IPS-18a (cell line): ENCODE measurements at regions not wholly inside any gene's neighbourhood (a gene's known extent, or its start where the extent isn't known, plus 50 kb on each side); places are given as distances from the start of the nearest gene placed in this dataset.
"Not testable (repeated sequence)": the region's sequence is repeated elsewhere in the genome, so short reads cannot be mapped to it uniquely, and the experiment has no call there.

Experiments used
- H3K27ac ChIP-seq: one replicate; pipeline ENCODE4 v1.5.1; 2013; ENCODE audit warnings: low read length
- H3K27me3 ChIP-seq: one replicate; pipeline ENCODE4 v1.6.1; 2013; ENCODE audit warnings: mild to moderate bottlenecking, low read length; ENCODE audit not compliant: control insufficient read depth, insufficient read depth
- H3K36me3 ChIP-seq: one replicate; pipeline ENCODE4 v1.6.1; 2013; ENCODE audit warnings: low read depth, low read length; ENCODE audit not compliant: control insufficient read depth
- H3K4me1 ChIP-seq: one replicate; pipeline ENCODE4 v1.6.1; 2013; ENCODE audit warnings: low read depth, low read length; ENCODE audit not compliant: control insufficient read depth
- H3K4me3 ChIP-seq: one replicate; pipeline ENCODE4 v1.5.1; 2013; ENCODE audit warnings: low read length
- H3K9ac ChIP-seq: one replicate; pipeline ENCODE4 v1.6.1; 2013; ENCODE audit warnings: mild to moderate bottlenecking, low read length, moderate library complexity
- H3K9me3 ChIP-seq: one replicate; pipeline ENCODE4 v1.6.1; 2013; ENCODE audit warnings: low read depth, low read length; ENCODE audit not compliant: control insufficient read depth

GRCh38 chr21:9943639-9944038, 577.7 kb upstream of the TPTE start:
- not testable (repeated sequence) for H3K36me3 ChIP-seq, H3K27me3 ChIP-seq, H3K4me1 ChIP-seq, H3K27ac ChIP-seq, H3K9ac ChIP-seq, H3K4me3 ChIP-seq
- peaks cover 74% of the 10 kb centered on the region for H3K9me3 ChIP-seq

DNA sequence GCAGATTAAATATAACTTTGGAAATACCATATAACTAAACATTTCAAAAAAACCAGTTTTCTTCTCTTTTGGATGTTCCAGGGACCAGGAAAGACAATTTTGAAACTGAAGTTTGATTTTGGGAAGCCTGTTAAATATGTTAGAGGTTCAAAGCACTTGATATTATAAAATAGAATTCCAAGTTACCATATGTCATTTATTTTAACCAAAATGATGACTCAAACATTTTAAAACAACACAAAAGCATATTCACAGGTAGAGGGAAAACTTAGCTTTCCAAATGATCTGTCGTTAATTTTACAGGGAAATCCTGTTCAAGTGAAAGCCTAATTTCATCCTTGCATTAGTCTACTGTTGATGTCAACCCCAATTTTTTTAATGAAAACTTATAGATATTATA, 575.3 kb upstream of the TPTE start:
- not testable (repeated sequence) for H3K4me1 ChIP-seq, H3K27ac ChIP-seq, H3K9ac ChIP-seq, H3K27me3 ChIP-seq, H3K36me3 ChIP-seq, H3K4me3 ChIP-seq
- H3K9me3 ChIP-seq: peaks cover 83% of the 10 kb centered on the region

GRCh38 chr21:9949510-9950289, 571.7 kb upstream of the TPTE start:
- not testable (repeated sequence) for H3K4me3 ChIP-seq, H3K27me3 ChIP-seq, H3K9ac ChIP-seq, H3K4me1 ChIP-seq, H3K27ac ChIP-seq, H3K36me3 ChIP-seq
- peaks cover 65% of the 10 kb centered on the region for H3K9me3 ChIP-seq

DNA sequence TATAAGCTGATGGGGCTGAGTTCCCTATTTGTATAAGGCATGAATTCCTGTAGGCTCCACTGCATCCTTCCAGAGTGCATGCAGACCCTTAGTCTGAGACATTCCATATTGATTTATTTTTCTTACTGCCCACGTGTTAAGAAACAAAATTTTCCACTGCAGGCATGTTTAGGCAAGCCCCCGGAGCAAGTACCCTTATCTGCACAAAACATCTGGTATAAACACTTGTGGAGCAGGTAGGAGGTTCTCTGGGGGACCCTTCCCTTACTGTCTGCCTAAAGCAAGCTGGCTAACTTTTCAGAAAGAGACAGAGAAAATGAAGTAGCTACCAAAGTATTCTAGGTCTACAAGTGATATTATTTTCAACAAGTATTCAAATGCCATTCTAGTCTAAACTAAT, 571.0 kb upstream of the TPTE start:
- H3K27me3 ChIP-seq, H3K36me3 ChIP-seq, H3K9ac ChIP-seq, H3K4me3 ChIP-seq, H3K4me1 ChIP-seq, H3K27ac ChIP-seq: not testable (repeated sequence)
- H3K9me3 ChIP-seq: peaks cover 62% of the 10 kb centered on the region

- H3K27ac ChIP-seq, H3K27me3 ChIP-seq, H3K36me3 ChIP-seq, H3K4me1 ChIP-seq, H3K9ac ChIP-seq, H3K4me3 ChIP-seq: not testable (repeated sequence)
- H3K9me3 ChIP-seq: peaks cover 53% of the 10 kb centered on the region
Measured at GRCh38 chr21:9958791-9959190, 562.6 kb upstream of the TPTE start.

DNA sequence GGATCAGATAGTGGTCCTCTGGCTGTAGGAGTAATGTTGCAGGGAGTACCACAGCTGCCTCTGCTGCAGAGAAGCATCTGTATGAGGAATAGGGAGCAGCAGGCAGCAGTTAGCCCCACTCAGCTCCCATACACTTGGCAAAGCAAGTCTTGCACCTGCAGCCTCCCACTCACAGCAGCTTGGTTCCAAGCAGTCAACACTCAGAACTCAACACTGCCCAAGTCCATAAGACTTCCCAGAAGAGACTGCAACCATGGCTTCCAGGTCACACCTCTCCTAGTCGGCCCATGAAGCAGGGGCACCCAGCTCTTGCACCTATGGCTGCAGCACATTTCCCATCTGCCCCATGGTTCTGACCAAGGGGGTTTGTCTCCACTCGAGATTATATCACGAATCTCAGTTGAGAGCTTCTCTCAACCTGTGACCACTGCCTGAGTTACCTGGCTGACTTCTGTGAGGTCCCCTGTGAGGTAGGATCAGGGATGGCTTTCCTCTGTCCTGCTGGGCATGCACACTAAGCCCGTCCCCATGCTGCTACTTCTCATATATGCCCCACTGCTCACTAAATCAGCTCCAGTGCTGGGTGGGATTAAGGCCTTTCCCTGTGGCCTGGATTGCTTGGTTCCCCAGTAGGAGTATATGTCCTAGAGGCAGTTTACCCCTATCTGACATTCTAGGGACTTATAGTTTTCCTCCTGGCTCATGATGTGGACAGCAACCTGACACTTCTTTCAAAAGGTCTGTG, 562.0 kb upstream of the TPTE start:
- peaks cover 53% of the 10 kb centered on the region for H3K9me3 ChIP-seq
- H3K27me3 ChIP-seq, H3K9ac ChIP-seq, H3K36me3 ChIP-seq, H3K4me1 ChIP-seq, H3K4me3 ChIP-seq, H3K27ac ChIP-seq: not testable (repeated sequence)

- H3K9me3 ChIP-seq: peaks cover 39% of the 10 kb centered on the region
- not testable (repeated sequence) for H3K9ac ChIP-seq, H3K4me1 ChIP-seq, H3K4me3 ChIP-seq, H3K27ac ChIP-seq, H3K36me3 ChIP-seq, H3K27me3 ChIP-seq
Measured at GRCh38 chr21:9969399-9969798, 552.0 kb upstream of the TPTE start.

DNA sequence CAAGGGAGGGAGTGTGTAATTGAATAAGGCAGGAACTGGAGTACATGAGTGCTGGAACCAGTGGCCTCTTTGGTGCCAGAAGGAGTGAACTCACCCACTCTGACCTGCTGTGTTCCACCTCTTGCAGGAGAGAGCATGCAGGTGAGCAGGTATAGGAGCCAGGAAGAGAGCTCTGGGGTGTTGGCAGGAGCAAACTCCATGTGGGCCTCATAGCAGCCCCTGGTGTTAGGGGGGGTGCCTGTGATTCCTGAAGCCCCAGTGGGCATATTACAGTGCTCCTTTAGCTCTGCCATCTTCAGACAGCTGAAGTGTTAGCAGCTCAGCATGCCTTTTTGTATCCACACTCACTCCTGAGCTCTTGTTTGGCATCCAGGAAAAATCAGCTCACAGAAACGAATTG, 549.4 kb upstream of the TPTE start:
- H3K4me1 ChIP-seq, H3K4me3 ChIP-seq, H3K9ac ChIP-seq, H3K27ac ChIP-seq, H3K27me3 ChIP-seq, H3K36me3 ChIP-seq: not testable (repeated sequence)
- peaks cover 30% of the 10 kb centered on the region for H3K9me3 ChIP-seq

DNA sequence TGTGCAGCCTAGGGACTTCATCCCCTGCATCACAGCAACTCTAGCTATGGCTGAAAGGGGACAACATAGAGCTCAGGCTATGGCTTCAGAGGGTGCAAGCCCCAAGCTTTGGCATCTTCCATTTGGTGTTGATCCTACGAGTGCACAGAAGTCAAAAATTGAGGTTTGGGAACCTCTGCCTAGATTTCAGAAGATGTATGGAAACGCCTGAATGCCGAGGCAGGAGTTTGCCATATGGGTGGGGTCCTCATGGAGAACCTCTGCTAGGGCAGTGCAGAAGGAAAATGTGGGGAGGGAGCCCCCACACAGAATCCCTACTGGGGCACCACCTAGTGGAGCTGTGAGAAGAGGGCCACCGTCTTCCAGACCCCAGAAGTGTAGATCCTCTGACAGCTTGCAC, 543.0 kb upstream of the TPTE start:
- not testable (repeated sequence) for H3K27me3 ChIP-seq, H3K4me3 ChIP-seq, H3K9ac ChIP-seq, H3K27ac ChIP-seq, H3K4me1 ChIP-seq, H3K36me3 ChIP-seq
- peaks cover 39% of the 10 kb centered on the region for H3K9me3 ChIP-seq

- H3K36me3 ChIP-seq, H3K27me3 ChIP-seq, H3K4me1 ChIP-seq, H3K27ac ChIP-seq, H3K4me3 ChIP-seq, H3K9ac ChIP-seq: not testable (repeated sequence)
- peaks cover 19% of the 10 kb centered on the region for H3K9me3 ChIP-seq
Measured at GRCh38 chr21:9997507-9997906, 523.9 kb upstream of the TPTE start.

DNA sequence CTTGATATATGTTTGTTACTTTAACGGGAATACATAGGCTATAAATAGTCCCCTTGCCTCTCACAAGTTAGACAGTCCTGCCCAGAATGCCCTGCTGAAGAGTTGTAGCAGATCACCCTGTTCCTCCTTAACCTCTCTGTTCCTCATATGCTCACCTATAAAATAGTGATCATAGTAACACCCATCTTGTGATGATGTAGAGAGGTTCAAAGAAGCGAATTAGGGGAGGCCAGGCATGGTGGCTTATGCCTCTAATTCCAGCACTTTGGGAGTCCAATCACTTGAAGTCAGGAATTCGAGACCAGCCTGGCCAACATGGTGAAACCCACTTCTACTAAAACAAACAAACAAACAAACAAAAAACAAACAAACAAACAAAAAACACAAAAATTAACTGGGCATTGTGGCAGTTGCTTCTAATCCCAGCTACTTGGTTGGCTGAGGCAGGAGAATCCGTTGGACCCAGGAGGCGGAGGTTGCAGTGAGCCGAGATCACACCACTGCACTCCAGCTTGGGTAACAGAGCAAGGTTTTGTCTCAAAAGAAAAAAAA, 518.5 kb upstream of the TPTE start:
- not testable (repeated sequence) for H3K36me3 ChIP-seq, H3K4me3 ChIP-seq, H3K4me1 ChIP-seq, H3K9ac ChIP-seq, H3K27ac ChIP-seq, H3K27me3 ChIP-seq
- peaks cover 24% of the 10 kb centered on the region for H3K9me3 ChIP-seq

- not testable (repeated sequence) for H3K27me3 ChIP-seq, H3K27ac ChIP-seq, H3K9ac ChIP-seq, H3K4me1 ChIP-seq, H3K4me3 ChIP-seq, H3K36me3 ChIP-seq
- peaks cover 21% of the 10 kb centered on the region for H3K9me3 ChIP-seq
Measured at GRCh38 chr21:10005791-10006190, 515.6 kb upstream of the TPTE start.
